A549 (cell line): ENCODE measurements at regions not wholly inside any gene's neighbourhood (a gene's known extent, or its start where the extent isn't known, plus 50 kb on each side); places are given as distances from the start of the nearest gene placed in this dataset.

Source experiments
- ATAC-seq, 2 experiments: fragments of 200-7000 bp in 1 of 2; fragments of >200 bp in 1 of 2; cut with Nextera tagmentation in 1 of 2; cut with Tn5 transposase in 1 of 2; 3 replicates each; pipeline versions ENCODE4 v1.8.0 to v1.9.1; 2018 to 2020; ENCODE audit warnings: mild to moderate bottlenecking in 1 of 2, moderate library complexity in 1 of 2
- CTCF ChIA-PET: fragments of 300-600 bp; sonication (Branson Sonifier 250); formaldehyde crosslinking; extraction: SDS; loops from one replicate; lab custom pipeline; 2021; ENCODE audit warnings: antibody characterized with exemption, inconsistent platforms; lab: Yijun Ruan, JAX
- POLR2A ChIA-PET: fragments of 350-600 bp; formaldehyde crosslinking; extraction: SDS; loops from one replicate; lab custom pipeline; 2021; ENCODE audit warnings: antibody characterized with exemption, inconsistent platforms; lab: Yijun Ruan, JAX
- DNase-seq, 2 experiments: peaks; one replicate each; pipeline versions ENCODE4 v3.0.0 to v3.0.0-alpha.2; 2011 to 2016; ENCODE audit warnings: low read depth in 1 of 2, low spot score in 1 of 2
- FAIRE-seq: peaks from 2 replicates; lab custom pipeline; 2011; peaks lifted over from hg19 to GRCh38; lab: Jason Lieb, UNC
- H3K27ac ChIP-seq, 2 experiments: fragments of >200 bp; sonication (Bioruptor Twin); formaldehyde crosslinking; 3 replicates each; pipeline ENCODE4 v1.5.1; 2016 to 2017
- H3K4me1 ChIP-seq: fragments of >200 bp; sonication (Bioruptor Twin); formaldehyde crosslinking; 3 replicates; pipeline ENCODE4 v1.6.1; 2016
- H3K4me2 ChIP-seq: fragments of >200 bp; sonication (Bioruptor Twin); formaldehyde crosslinking; 3 replicates; pipeline ENCODE4 v1.6.1; 2016
- H3K4me3 ChIP-seq: fragments of >200 bp; sonication (Bioruptor Twin); formaldehyde crosslinking; 3 replicates; pipeline ENCODE4 v1.5.1; 2016
- H3K9me3 ChIP-seq: fragments of >200 bp; sonication (Bioruptor Twin); formaldehyde crosslinking; 3 replicates; pipeline ENCODE4 v1.6.1; 2016
- BCL3 ChIP-seq: fragments of >200 bp; sonication (Bioruptor Twin); formaldehyde crosslinking; IDR thresholded peaks from 3 replicates; pipeline ENCODE4 v1.6.1; 2016
- HES2 ChIP-seq: fragments of >200 bp; sonication (Bioruptor Twin); formaldehyde crosslinking; IDR thresholded peaks from 2 replicates; pipeline ENCODE4 v1.6.1; 2016
- HEYL ChIP-seq: fragments of 250-450 bp; sonication (Bioruptor Pico); IDR thresholded peaks from 2 replicates; pipeline ENCODE4 v1.8.0; 2021; ENCODE audit warnings: mild to moderate bottlenecking, moderate library complexity
- HOXB5 ChIP-seq: fragments of 250-450 bp; sonication (Bioruptor Pico); IDR thresholded peaks from 2 replicates; pipeline ENCODE4 v1.5.0; 2020; ENCODE audit warnings: mild to moderate bottlenecking, moderate library complexity
- MAX ChIP-seq: IDR thresholded peaks from 2 replicates; pipeline ENCODE4 v1.6.1; 2012
- NFE2L2 ChIP-seq: fragments of 150-350 bp; conservative IDR thresholded peaks from 2 replicates; pipeline ENCODE4 v1.6.1; 2014; ENCODE audit warnings: low read length
- NR3C1 ChIP-seq: fragments of >200 bp; sonication (Bioruptor Twin); formaldehyde crosslinking; IDR thresholded peaks from 3 replicates; pipeline ENCODE4 v1.6.1; 2017
- POLR2AphosphoS2 ChIP-seq: conservative IDR thresholded peaks from 2 replicates; pipeline ENCODE4 v1.6.1; 2012; ENCODE audit warnings: low read length, improper control_type of control experiment, inconsistent platforms
- REST ChIP-seq: fragments of 200-600 bp; sonication (generic); IDR thresholded peaks from 2 replicates; pipeline ENCODE4 v1.6.1; 2016; ENCODE audit warnings: antibody characterized with exemption, mild to moderate bottlenecking, moderate library complexity
- ZNF302 ChIP-seq: fragments of 250-450 bp; sonication (Bioruptor Pico); IDR thresholded peaks from 2 replicates; pipeline ENCODE4 v1.9.0; 2021; ENCODE audit warnings: inconsistent platforms, mild to moderate bottlenecking, moderate library complexity
- WGBS: methylation state at CpG from one replicate; pipeline ENCODE4 v1.1.6; 2017; ENCODE audit errors: missing lambda C conversion rate; 5-methylcytosine and 5-hydroxymethylcytosine counted together

DNA sequence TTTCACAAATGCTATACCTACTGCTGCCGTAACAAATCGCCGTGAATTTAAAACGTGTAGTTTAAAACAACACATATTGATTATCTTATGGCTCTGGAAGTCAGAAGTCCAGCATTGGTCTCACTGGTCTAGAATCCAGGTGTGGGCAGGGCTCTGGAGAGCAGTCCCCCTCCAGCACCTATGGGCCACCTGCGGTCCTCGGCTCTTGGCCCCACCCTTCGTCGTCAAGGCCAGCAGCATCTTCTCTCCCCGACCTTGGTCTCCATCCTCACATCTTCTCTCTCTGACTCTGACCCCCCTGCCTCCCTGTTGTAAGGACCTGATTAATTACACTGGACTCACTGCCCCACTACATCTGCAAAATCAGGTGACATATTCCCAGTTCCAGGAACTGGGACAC lies 106.4 kb upstream of the COL5A1 start:
- CTCF ChIA-PET = no interaction called here
- peaks cover 14% of the 10 kb centered on the region for H3K4me1 ChIP-seq
- DNase-seq (no peak), FAIRE-seq (no peak), ATAC-seq (no peak)
- TF ChIP-seq HEYL = no peak
- TF ChIP-seq HES2 = no peak
- TF ChIP-seq BCL3 = no peak
- WGBS = 86% methylated on average over 9 of the region's 9 CpGs
- no peak overlapping the region for H3K4me3 ChIP-seq
- peak overlapping the region in 1 of 2 experiments; percentile 67; a peak in 2 of 6 replicates for H3K27ac ChIP-seq
- POLR2A ChIA-PET = no interaction called here
- H3K4me2 ChIP-seq = no peak overlapping the region; the same call in 2 of the 3 replicates
- peaks cover 19% of the 10 kb centered on the region; the same call in 2 of the 3 replicates for H3K9me3 ChIP-seq

GRCh38 chr9:134536101-134536900 lies 105.3 kb upstream of the COL5A1 start:
- ChIA-PET CTCF (interaction anchor here (0.6 to 4.6 kb wide), 2 partner anchors 55 to 87 kb away, joined by 3 to 19 read pairs; no protein-coding TSS in a partner anchor), POLR2A (no interaction called here)
- Histone ChIP-seq H3K4me3 (no peak overlapping the region), H3K4me2 (peak overlapping the region; percentile 62), H3K27ac (peak overlapping the region; percentile 51 to 67; a peak in 5 of 6 replicates), H3K9me3 (peaks cover 9% of the 10 kb centered on the region; the same call in 1 of the 3 replicates), H3K4me1 (peaks cover 14% of the 10 kb centered on the region)
- TF ChIP-seq REST (no peak), MAX (0 out of 2 replicates have a peak, but pooled peaks have one; percentile 20)
- FAIRE-seq (no peak), ATAC-seq (peak; percentile 21 to 71; a peak in 4 of 6 replicates), DNase-seq (no peak)
- WGBS = 33% methylated on average over 17 of the region's 22 CpGs

DNA sequence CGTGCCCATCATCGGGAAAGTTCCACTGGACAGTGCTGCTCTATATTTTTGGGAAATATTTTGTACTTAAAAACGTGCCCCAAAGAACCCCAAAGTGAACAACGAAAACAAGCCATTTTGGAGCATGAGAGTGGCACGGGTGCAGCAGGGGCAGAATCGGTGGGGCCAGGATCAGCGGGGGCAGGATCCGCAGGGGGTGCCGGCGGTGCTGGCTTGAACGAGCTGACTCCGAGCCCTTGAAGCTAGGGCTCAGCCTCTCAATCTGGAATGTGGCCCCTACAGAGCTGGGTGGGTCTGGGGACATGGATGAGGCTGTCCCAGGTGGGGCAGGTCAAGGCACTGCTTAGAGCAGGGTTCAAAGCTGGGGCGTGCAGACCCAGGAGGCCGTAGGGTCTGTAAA lies 104.7 kb upstream of the COL5A1 start:
- no peak for TF ChIP-seq POLR2AphosphoS2
- no peak for TF ChIP-seq REST
- no peak for TF ChIP-seq HOXB5
- TF ChIP-seq NFE2L2 = no peak
- no peak for TF ChIP-seq ZNF302 (CRISPR knock-in tag)
- TF ChIP-seq NR3C1 = no peak
- 77% methylated on average over 13 of the region's 14 CpGs for WGBS
- ChIA-PET CTCF (interaction anchor here (0.6 to 4.6 kb wide), 5 partner anchors 16 to 202 kb away, joined by 3 to 19 read pairs (median 4); no protein-coding TSS in a partner anchor), POLR2A (no interaction called here)
- H3K4me2 ChIP-seq = no peak overlapping the region
- ATAC-seq (no peak), FAIRE-seq (no peak), DNase-seq (no peak)
- peaks cover 4% of the 10 kb centered on the region; the same call in 1 of the 3 replicates for H3K9me3 ChIP-seq
- H3K4me3 ChIP-seq = no peak overlapping the region
- H3K27ac ChIP-seq = peak overlapping the region in 1 of 2 experiments; percentile 31; a peak in 2 of 6 replicates
- peaks cover 14% of the 10 kb centered on the region for H3K4me1 ChIP-seq
